GM21723 (cell line): ENCODE measurements at regions not wholly inside any gene's neighbourhood (a gene's known extent, or its start where the extent isn't known, plus 50 kb on each side); places are given as distances from the start of the nearest gene placed in this dataset.

Experiments used
- ATAC-seq: cut with Tn5 transposase; IDR thresholded peaks from one replicate; pipeline ENCODE4 v1.9.1; 2021; ENCODE audit warnings: mild to moderate bottlenecking, moderate library complexity; ENCODE audit not compliant: unreplicated experiment

GRCh38 chr3:104755791-104756190 lies 610.9 kb upstream of the ALCAM start:
- ATAC-seq: no peak

- no peak for ATAC-seq
Measured at GRCh38 chr3:104763007-104763406, 603.7 kb upstream of the ALCAM start.

GRCh38 chr3:104764496-104764895 lies 602.2 kb upstream of the ALCAM start:
- ATAC-seq: no peak

GRCh38 chr3:104768886-104769285 lies 597.8 kb upstream of the ALCAM start:
- no peak for ATAC-seq

- ATAC-seq: no peak
Measured at GRCh38 chr3:104779324-104779723, 587.4 kb upstream of the ALCAM start.

- ATAC-seq: no peak
Measured at GRCh38 chr3:104781112-104781511, 585.6 kb upstream of the ALCAM start.

GRCh38 chr3:104785947-104786346 lies 580.8 kb upstream of the ALCAM start:
- no peak for ATAC-seq

- no peak for ATAC-seq
Measured at GRCh38 chr3:104787306-104787705, 579.4 kb upstream of the ALCAM start.

- ATAC-seq: no peak
Measured at GRCh38 chr3:104788807-104789206, 577.9 kb upstream of the ALCAM start.

GRCh38 chr3:104791331-104791730 lies 575.4 kb upstream of the ALCAM start:
- ATAC-seq: no peak

- ATAC-seq: no peak
Measured at GRCh38 chr3:104796556-104796955, 570.2 kb upstream of the ALCAM start.

- ATAC-seq: no peak
Measured at GRCh38 chr3:104805042-104805441, 561.7 kb upstream of the ALCAM start.

- ATAC-seq: no peak
Measured at GRCh38 chr3:104805508-104805907, 561.2 kb upstream of the ALCAM start.

GRCh38 chr3:104810896-104811295 lies 555.8 kb upstream of the ALCAM start:
- no peak for ATAC-seq

- ATAC-seq: no peak
Measured at GRCh38 chr3:104816008-104816407, 550.7 kb upstream of the ALCAM start.

- ATAC-seq: no peak
Measured at GRCh38 chr3:104816716-104817115, 550.0 kb upstream of the ALCAM start.

GRCh38 chr3:104819333-104819732 lies 547.4 kb upstream of the ALCAM start:
- ATAC-seq: no peak

GRCh38 chr3:104820959-104821358 lies 545.8 kb upstream of the ALCAM start:
- no peak for ATAC-seq

- ATAC-seq: no peak
Measured at GRCh38 chr3:104825116-104825515, 541.6 kb upstream of the ALCAM start.

GRCh38 chr3:104831071-104831470 lies 535.6 kb upstream of the ALCAM start:
- ATAC-seq: no peak

- ATAC-seq: no peak
Measured at GRCh38 chr3:104832530-104832929, 534.2 kb upstream of the ALCAM start.

- ATAC-seq: no peak
Measured at GRCh38 chr3:104835376-104835775, 531.3 kb upstream of the ALCAM start.

GRCh38 chr3:104846270-104846669 lies 520.4 kb upstream of the ALCAM start:
- ATAC-seq: no peak

- no peak for ATAC-seq
Measured at GRCh38 chr3:104849070-104849469, 517.6 kb upstream of the ALCAM start.
